Testis (tissue), 2 donors: ENCODE measurements at regions not wholly inside any gene's neighbourhood (a gene's known extent, or its start where the extent isn't known, plus 50 kb on each side); places are given as distances from the start of the nearest gene placed in this dataset.

Experiments
- POLR2A ChIP-seq: fragments of 450-650 bp; IDR thresholded peaks from one replicate; pipeline ENCODE4 v1.6.1; 2017; ENCODE audit warnings: antibody characterized with exemption, mild to moderate bottlenecking, moderate library complexity
- TF ChIP-seq, protein P1 (sequence below), 3 experiments: fragments of 450-650 bp in 2 of 3; fragments of 200-600 bp in 1 of 3; sonication (generic) in 1 of 3; IDR thresholded peaks; one replicate each; pipeline ENCODE4 v1.5.1; 2016 to 2019; ENCODE audit warnings: antibody characterized with exemption in 3 of 3, mild to moderate bottlenecking in 2 of 3, moderate library complexity in 1 of 3

- TF ChIP-seq, protein P1, sequence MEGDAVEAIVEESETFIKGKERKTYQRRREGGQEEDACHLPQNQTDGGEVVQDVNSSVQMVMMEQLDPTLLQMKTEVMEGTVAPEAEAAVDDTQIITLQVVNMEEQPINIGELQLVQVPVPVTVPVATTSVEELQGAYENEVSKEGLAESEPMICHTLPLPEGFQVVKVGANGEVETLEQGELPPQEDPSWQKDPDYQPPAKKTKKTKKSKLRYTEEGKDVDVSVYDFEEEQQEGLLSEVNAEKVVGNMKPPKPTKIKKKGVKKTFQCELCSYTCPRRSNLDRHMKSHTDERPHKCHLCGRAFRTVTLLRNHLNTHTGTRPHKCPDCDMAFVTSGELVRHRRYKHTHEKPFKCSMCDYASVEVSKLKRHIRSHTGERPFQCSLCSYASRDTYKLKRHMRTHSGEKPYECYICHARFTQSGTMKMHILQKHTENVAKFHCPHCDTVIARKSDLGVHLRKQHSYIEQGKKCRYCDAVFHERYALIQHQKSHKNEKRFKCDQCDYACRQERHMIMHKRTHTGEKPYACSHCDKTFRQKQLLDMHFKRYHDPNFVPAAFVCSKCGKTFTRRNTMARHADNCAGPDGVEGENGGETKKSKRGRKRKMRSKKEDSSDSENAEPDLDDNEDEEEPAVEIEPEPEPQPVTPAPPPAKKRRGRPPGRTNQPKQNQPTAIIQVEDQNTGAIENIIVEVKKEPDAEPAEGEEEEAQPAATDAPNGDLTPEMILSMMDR (IDR thresholded peaks at IDR 0.05): no peak
- no peak for TF ChIP-seq POLR2A
Measured at GRCh38 chr13:20350819-20351218, 118.7 kb upstream of the GJB6 start.
